CD1c-positive myeloid dendritic cell (primary cell): ENCODE measurements at regions not wholly inside any gene's neighbourhood (a gene's known extent, or its start where the extent isn't known, plus 50 kb on each side); places are given as distances from the start of the nearest gene placed in this dataset.

Source experiments
- DNase-seq: peaks from one replicate; pipeline ENCODE4 v3.0.0-alpha.2; 2016; ENCODE audit errors: extremely low spot score

DNA sequence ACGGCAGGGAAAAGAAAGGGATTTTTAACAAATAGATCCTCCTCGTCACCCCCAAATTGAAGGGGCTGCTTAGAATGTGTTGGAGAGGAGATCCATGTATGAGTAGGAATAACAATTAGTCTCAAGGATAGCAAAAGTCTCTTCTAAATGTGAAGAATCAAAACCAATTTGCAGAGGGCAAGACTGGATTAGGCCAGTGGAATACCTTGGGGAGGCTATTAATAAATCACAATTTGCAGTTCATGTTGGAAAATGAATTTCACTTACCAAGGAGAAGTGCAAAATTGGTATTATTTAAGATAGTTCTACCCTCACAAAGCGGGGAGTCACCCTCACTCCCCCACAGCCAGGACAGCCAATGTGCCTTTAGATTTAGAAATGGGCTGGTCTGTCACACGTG lies 299.8 kb upstream of the SLC30A5 start:
- DNase-seq = no peak

DNA sequence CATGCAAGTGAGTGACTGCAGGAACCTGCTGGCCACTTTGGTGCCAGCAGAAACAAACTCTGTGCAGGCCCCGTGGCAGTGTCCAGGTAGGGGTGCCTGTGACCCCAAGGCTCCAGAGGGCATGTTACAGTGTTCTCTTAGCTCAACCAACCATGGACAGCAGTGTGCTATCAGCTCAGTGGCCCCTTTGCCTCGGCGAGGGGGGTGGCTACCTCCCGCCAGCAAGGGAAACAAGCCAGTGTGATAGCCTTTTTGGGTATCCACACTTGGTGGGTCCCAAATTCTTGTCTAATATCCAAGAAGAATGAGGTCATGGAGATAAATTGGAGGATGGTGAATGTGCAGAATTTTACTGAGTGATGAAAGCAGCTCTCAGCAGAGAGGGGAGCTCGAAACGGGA lies 298.6 kb upstream of the SLC30A5 start:
- DNase-seq = no peak

DNA sequence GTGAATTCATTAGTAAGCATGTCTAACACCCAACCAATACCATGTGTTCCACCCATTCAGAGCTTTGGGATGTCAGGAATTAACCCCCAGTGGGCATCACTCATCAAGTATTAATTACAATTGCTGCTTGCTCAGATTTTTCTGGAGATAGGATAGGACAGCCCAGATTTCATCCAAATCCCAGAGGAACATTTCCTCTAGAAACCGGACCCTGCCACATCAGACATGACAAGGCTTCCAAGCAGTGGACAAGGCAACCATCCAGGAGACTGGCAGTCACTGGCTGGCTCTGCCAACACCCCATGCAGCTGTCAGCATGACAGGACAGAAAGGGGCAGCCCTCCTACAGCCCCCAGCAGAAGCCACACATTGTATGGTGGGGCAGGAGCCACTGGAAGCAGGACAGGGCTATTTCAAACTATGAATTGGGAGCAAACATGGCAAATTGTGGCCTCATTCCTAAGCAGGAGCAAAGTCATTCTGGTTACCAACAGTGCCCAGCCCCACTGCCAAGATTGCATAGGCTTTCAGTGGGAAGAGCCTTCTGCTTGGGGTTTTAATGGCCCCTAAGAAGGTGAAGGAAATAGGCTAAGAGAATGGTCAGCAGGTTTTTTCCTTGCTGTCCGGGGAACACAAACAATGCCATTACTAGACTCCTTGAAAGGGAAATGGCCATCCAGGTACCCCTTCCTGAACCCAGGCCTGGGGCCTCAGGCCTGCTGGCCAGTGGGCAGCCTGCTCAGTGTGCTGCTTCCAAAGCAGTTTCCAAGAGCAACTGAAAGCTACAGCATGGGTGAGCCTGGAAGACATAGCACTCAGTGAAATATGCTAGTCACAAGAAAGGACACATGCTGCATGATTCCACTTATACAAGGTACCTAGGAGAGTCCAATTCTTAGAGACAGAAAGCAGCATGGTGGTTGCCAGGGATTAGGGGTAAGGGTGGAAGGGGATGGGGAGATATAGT lies 294.7 kb upstream of the SLC30A5 start:
- no peak for DNase-seq

DNA sequence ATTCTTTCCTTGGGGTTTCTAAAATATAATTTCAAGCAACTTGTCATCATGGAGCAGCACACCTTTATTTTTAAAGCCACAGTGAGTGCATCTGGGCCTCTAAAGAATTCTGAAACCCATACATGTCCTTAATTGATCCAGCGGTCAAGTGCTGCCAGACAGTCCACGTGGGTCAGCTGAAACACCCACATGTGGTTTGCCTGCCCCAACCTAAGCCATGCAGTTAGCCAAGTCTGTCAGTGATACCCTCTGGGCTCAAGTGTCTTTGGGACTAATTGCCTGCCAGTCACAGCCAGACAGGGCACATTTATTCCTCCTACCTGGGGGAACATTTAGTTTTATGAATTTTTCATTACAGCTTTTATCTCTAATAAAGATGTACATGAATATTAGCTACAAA lies 291.4 kb upstream of the SLC30A5 start:
- DNase-seq = no peak

DNA sequence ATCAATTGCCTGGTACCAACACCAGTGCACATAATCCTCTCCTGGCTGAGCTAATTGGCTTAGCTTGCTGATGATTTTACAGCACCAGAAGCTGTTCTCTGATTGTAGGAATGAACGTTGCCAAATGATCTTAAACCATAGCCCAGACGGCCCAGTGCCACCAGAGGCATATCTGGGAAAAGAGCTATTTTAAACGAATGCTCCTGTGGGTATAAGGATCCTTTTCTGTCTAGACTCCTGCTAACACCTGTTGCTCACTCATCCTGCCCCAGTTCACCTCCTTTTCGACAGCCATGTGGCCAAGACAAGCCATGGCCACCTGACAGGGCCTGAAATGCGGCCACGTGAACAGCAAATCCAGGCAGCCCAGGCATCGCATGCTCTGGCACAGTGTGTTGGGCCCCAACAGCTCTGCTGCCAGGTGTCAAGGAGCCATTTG lies 289.9 kb upstream of the SLC30A5 start:
- DNase-seq = no peak

DNA sequence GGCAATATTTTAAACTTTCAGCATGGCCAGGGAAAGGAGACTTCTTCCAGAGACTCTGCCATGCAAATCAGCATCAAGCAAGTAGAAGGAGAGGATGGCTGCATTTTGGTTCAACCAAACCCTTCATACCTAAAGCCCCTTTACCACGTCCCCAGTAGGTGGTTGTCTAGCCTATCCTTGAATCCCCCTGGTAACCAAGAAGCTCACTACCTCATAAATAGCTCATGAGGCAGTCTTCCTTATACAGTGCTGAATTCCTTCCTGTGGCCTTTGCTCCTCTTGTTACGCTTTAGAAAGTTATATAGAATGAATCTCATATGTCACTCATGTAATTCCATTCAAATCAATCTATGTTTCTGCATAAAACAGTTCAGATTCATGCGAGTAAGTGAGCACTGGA lies 289.5 kb upstream of the SLC30A5 start:
- DNase-seq = no peak

DNA sequence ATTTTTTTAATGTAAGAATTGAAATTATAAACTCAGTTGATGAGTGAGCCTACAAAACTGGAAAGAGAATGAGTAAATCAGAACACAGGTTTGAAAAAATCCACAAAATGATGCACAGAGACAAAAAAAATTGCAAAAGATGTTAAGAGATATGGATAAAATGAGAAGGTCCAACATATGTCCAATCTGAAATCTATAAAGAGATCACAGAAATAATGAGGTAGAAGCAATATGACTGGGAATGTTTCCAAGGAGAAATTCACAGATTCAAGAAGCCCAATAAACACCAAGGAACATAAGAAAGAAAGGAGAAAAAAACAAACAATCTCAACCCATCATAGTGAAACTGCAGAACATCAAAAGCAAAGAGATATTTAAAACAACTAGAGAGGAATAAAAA lies 288.4 kb upstream of the SLC30A5 start:
- no peak for DNase-seq

DNA sequence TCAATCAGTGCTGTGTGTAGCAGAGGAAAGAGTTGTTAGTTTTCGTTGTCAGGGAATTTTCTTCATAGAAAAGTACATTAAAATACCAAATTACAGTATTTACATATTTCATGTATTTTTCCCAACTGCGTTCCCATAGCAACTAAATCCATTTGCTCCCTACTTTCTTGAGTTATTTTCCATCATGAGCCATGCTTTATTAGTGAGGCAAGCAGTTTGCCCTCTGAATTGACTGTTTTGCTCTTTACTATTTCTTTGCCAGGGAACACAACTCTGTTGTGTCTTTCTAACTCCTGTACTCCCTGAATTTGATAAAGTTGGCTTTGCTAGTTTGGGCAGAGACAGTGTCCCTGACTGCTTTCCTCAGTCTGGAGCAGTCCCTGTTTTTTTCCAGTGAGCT lies 276.2 kb upstream of the SLC30A5 start:
- DNase-seq = no peak

DNA sequence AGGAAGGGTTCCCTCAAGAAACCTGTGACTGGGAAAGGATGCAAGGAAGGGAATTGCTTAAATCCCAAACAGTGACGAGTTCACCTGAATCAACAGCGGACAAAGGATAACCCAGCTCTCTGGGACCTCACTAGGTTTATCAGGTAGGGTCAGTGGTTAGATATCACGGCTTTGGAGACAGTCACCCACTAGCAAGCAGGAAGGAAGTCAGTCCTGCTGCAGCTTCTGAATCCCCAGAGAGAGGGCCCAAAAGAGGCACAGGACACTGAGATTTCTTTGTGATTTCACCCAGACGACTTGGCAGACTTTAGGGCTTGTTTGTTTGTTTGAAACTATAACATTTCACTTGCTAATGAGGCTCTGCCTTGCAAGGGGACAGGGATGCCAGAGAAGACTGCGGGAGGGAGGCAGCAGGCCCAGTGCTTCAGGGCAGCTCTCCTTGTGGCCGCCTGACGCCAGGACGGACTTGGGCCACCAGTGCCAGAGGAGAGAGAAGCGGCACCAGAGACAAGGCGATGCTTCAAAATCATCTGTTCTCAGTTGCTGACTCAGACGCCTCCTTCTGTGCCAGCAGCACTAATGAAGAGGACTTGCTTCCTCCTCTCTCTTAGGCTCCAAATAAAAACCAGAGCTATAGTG lies 275.6 kb upstream of the SLC30A5 start:
- DNase-seq = no peak

DNA sequence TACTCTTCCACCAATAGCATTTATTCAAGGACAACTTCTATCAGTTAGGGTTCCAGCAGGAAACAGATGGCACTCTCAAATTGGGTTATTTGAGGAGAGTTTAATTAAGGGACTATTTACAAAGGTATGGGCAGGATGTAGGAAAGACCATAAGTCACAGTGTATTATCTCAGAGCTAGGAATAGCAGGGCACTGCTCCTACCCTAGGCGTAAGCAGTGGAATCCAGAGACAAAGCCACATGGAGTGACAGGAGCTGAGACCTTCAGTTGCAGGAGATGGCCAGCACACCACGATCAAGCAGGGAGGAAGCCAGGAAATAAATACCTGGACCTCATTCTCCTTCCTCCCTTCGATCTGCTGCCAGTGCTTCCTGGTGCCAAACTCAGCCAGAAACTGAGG lies 274.9 kb upstream of the SLC30A5 start:
- DNase-seq = no peak

DNA sequence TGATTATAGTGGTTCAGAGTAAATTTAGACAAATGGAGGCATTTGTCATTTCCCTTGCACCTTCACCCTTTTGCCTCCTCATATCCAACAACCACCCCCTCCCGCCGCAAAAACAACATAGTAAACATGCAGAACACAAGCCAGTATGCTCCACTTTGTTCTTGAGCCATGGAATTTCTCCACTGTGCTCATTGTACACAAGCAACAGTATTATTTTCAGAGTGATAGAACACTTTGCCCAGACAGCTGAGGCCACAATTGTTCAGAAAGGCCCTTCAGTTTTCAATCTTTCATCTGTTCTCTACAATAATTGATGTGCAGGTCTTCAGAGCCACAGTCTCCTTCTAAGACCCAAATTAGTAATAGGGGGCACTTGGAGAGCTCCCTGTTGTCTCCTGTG lies 272.8 kb upstream of the SLC30A5 start:
- no peak for DNase-seq

DNA sequence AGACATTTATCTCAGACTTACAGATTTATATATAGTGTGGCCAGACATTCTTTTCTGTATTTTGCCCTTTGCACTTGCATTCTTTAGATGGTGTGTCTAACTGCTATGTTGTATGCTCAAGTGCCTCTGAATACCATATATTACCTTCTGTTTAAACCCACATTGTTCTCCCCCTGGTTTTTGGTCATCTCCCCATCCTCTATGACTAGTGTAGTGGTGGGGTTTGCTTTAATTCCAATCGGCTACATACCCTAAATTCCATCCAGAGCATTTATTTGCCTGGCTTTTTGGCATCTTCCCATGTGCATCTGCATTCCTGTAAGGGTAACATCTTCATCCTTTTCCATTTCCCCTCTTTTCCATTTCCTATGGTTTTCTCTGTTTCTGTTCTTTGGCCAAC lies 271.0 kb upstream of the SLC30A5 start:
- DNase-seq = no peak

DNA sequence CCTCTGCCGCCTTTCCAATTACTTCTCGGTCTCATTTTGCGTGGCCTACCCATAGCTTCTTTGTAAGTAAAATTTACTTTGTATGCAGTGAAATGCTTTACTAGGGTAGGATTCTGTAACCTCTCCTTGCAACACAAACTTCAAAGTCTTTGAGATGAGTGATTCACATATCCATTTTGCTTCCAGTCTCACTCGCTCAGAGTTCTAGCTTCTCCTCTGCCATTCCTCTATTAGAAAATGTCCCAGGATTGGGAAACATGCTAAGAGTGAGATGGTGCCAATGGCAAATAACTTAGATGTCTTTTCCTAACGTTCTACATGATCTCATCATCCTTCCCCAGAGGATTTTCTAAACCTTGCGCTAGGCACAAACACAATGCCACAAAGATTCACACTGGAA lies 270.5 kb upstream of the SLC30A5 start:
- no peak for DNase-seq

DNA sequence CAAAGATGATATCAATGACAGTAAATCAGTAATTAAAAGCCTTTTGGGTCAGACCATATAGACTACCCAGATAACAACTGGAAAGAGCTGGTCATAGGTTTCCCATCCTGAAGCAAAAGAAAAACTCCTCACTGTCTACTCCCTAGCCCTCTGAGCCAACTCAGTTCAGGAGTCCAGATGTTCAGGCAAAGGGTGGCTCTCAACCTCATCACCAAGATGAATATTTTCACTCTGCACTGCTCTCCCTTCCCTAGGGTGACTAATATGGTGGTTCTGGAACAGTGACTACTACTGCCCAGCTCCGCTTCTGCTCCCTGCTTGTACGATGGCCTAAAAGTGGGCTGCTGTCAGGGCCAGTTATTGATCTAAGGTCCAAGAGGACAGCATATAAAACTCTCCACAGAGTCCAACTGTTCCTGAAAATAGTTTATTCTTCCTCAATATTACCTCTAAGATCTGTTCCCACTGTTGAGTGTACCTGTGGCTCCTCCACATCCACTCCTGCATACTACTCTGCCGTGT lies 263.4 kb upstream of the SLC30A5 start:
- no peak for DNase-seq

DNA sequence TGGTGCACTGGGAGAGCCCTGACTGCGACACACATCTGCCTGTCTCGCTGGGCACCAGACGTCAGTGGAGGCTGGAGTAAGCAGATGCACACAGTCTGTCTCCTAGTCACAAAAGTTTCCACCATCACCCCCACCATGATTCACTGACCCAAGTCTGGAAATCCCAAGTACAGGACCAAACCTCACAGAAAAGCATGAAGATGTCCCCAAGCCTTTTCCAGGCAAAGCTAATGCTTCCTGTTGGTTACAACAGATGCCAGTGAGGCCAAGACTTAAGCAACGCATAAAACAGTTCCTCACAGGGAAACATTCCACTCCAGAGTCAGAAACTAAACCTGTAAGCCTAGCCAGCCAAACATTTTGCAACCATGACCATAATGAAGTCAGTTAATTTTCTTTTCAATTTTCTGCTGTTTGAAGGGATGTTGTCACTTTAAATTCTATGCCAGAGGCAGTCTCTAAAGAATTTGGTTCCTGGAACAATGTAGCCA lies 259.3 kb upstream of the SLC30A5 start:
- no peak for DNase-seq

DNA sequence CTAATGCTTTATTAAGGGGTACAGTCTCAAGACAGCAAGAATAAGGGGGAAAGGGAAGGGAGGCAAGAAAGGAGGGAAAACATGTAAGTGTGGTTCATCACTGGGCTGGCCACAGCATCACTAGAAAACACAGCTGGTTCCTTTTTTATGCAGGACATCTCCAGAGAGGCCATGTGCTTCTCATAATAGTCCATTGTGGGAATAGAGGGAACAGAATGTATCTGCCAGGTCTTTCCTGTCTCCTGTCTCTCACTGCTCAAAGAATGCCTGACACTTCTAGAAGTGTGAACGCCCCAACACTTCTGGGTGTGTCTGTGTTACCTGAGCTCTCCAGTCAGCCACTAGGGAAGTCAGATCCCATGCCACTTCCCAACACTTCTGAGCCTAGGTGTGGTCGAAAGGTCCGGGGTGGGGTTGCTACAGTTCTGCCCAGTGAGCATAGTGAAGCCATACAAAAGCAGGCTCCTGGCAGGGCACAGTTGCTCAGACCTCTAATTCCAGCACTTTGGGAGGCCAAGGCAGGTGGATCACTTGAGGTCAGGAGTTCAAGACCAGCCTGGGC lies 255.6 kb upstream of the SLC30A5 start:
- DNase-seq = no peak

DNA sequence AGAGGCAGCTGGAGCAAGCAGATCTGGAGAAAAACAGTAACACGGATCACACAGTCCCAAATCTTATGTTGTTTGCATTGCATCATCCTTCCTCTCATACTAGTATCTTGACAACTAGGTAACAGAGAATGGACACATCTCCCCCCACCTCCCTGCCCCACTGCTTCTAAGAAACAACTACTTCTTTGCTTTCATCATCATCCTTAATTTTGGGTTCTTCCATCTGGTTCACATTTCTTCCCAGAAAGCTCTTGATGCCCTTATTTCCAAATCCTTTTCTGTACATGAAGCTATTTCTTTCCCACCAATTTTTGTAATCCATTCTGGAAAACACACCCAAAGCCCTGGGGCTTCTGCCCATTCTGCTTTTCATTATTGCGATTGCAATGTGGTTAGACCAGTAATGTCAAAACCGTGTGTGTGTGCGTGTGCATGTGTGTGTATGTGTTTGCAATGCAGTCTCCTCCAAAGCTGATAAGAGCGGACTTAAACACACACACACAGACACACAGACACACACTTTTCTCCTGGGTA lies 254.7 kb upstream of the SLC30A5 start:
- no peak for DNase-seq

DNA sequence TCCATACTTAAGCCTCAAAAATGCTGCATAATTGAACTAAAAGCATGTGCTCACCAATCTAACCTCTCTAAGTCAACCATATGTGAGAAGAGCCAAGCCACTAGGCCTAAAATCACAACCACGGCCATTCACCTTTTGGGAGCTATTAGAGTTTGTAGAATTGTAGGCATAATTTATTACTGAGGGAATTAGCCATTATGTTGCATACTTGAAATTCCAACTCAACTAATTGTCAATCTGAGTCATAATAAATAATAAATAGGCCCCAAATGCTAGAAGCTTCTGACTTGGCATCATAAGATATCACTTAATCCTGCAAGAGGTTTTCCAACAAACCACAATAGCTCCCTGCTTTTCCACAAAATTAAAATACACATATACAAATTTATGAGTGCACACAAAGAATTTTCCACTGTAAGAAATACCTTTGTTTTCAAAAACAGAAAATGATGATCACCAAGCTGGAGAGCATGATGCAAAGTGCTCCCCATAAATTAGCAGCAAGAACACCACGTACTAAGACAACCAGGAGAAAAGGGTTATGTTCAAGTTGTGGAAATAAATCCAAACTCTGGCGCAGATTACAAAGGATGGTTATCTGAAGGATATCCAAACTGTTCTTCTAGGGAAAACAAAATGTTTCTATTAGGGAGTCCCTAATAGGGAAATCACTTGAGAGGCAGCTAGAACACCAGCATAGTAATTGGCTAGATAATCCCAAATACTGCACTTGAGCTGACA lies 250.0 kb upstream of the SLC30A5 start:
- DNase-seq = no peak

DNA sequence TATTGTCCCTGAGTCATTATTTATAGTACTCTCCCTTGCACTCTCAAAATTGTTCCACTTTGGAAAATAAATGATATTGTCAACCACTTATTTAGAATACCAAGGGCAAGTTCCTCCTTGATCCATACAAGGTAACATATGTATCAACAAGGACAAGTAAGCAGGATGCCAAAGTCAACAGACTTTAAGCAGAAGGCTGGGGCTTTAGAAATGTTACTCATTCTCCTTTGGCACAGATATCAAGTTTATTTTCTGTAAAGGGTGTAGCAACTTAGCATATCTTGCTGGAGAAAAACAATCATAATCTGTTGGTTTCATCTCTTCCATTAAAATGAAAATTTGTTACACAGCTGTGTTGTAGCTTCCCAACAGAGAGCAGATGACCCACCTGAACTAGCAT lies 248.7 kb upstream of the SLC30A5 start:
- no peak for DNase-seq

DNA sequence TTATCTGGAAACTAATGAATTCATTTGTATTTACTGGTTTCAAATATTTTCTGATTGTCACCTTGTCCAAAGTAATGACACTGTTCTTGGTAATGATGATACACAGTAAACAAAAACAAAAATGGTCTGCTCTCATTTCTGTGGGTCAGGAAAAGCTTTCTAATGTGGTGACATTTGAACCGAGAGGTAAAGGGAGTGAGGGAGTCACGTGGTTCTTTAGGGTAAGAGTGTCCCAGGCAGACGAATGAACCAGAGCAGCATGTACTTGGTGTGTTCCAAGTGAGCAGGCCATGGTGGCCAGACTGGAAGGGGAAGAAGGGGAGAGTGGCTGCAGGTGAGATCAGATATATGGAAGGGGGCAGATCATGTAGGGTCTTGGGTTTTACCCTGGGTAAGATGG lies 247.0 kb upstream of the SLC30A5 start:
- no peak for DNase-seq

DNA sequence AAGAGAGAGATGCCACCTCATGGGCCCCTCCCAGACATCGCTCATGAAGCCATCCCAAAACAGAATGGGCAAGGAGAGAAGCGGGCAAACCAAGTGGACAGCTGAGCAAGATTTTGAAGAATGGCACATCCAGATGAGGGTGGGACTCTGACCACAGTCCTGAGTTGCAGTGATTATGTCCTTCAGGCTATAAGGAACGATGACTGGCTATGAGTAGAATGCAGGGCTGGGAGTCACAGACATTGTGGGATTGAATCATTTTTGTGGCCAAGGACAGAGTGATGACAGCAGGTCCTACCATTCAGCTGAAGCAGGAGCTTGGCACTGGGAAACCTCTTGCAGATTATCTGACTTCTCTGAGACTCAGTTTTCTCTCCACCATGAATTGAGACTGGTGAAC lies 245.7 kb upstream of the SLC30A5 start:
- no peak for DNase-seq

DNA sequence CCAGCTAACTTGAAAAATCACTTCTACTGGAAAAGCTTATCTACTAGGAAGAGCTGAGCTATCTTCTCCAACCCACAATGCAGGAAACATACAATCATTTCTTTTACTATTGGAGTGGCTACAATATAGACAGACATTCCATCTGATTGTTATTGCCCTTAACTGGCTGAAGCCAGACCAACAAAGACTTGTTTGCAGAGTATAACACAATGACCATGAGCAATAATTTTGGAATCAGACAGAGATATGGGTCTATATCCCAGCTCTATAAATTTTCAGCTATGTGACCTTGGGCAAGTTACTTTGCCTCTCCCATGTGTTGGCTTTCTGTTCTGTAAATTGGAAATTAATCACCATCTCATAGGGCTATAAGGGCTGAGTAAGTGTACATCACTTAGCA lies 244.7 kb upstream of the SLC30A5 start:
- DNase-seq = no peak
